Activated T-cell treated with anti-CD3 and anti-CD28 coated beads for 4 hours (primary cell): ENCODE measurements at regions not wholly inside any gene's neighbourhood (a gene's known extent, or its start where the extent isn't known, plus 50 kb on each side); places are given as distances from the start of the nearest gene placed in this dataset.

Experiments
- DNase-seq: peaks from one replicate; pipeline ENCODE4 v3.0.0-alpha.2; 2020

- no peak for DNase-seq
Observed at GRCh38 chr13:75124415-75124814, 357.6 kb downstream of the TBC1D4 start.

GRCh38 chr13:75123428-75123827, 358.5 kb downstream of the TBC1D4 start:
- no peak for DNase-seq

- DNase-seq, result no peak
Observed at GRCh38 chr13:75120085-75120484, 361.9 kb downstream of the TBC1D4 start.

- DNase-seq, result no peak
Observed at GRCh38 chr13:75115171-75115570, 366.8 kb downstream of the TBC1D4 start.

GRCh38 chr13:75103976-75104375, 378.0 kb downstream of the TBC1D4 start:
- DNase-seq, result no peak

- no peak for DNase-seq
Observed at GRCh38 chr13:75102001-75102716, 379.8 kb downstream of the TBC1D4 start.

GRCh38 chr13:75101348-75101747, 380.6 kb downstream of the TBC1D4 start:
- DNase-seq, result no peak

GRCh38 chr13:75092143-75092542, 389.8 kb downstream of the TBC1D4 start:
- DNase-seq, result no peak

- DNase-seq, result no peak
Observed at GRCh38 chr13:75091718-75092117, 390.3 kb downstream of the TBC1D4 start.

- DNase-seq, result no peak
Observed at GRCh38 chr13:75090872-75091615, 390.9 kb downstream of the TBC1D4 start.

- no peak for DNase-seq
Observed at GRCh38 chr13:75088915-75089314, 393.1 kb downstream of the TBC1D4 start.

- no peak for DNase-seq
Observed at GRCh38 chr13:75079226-75079625, 402.7 kb downstream of the TBC1D4 start.

- DNase-seq, result no peak
Observed at GRCh38 chr13:75076476-75076875, 405.5 kb downstream of the TBC1D4 start.

GRCh38 chr13:75073786-75074185, 408.2 kb downstream of the TBC1D4 start:
- DNase-seq, result no peak

- DNase-seq, result no peak
Observed at GRCh38 chr13:75072891-75073290, 409.1 kb downstream of the TBC1D4 start.

GRCh38 chr13:75072368-75072767, 409.6 kb downstream of the TBC1D4 start:
- DNase-seq, result no peak

GRCh38 chr13:75071796-75072195, 410.2 kb downstream of the TBC1D4 start:
- no peak for DNase-seq

- DNase-seq, result no peak
Observed at GRCh38 chr13:75071395-75071794, 410.6 kb downstream of the TBC1D4 start.

GRCh38 chr13:75061909-75062308, 420.1 kb downstream of the TBC1D4 start:
- no peak for DNase-seq

- DNase-seq, result no peak
Observed at GRCh38 chr13:75055296-75055695, 426.7 kb downstream of the TBC1D4 start.

GRCh38 chr13:75052616-75053015, 429.4 kb downstream of the TBC1D4 start:
- DNase-seq, result no peak

- DNase-seq, result no peak
Observed at GRCh38 chr13:75050419-75051046, 431.4 kb downstream of the TBC1D4 start.

GRCh38 chr13:75049735-75050335, 432.1 kb downstream of the TBC1D4 start:
- DNase-seq, result no peak

- DNase-seq, result no peak
Observed at GRCh38 chr13:75042807-75043206, 439.2 kb downstream of the TBC1D4 start.
